ENCODE measurements at regions not wholly inside any gene's neighbourhood (a gene's known extent, or its start where the extent isn't known, plus 50 kb on each side); places are given as distances from the start of the nearest gene placed in this dataset.

DNA sequence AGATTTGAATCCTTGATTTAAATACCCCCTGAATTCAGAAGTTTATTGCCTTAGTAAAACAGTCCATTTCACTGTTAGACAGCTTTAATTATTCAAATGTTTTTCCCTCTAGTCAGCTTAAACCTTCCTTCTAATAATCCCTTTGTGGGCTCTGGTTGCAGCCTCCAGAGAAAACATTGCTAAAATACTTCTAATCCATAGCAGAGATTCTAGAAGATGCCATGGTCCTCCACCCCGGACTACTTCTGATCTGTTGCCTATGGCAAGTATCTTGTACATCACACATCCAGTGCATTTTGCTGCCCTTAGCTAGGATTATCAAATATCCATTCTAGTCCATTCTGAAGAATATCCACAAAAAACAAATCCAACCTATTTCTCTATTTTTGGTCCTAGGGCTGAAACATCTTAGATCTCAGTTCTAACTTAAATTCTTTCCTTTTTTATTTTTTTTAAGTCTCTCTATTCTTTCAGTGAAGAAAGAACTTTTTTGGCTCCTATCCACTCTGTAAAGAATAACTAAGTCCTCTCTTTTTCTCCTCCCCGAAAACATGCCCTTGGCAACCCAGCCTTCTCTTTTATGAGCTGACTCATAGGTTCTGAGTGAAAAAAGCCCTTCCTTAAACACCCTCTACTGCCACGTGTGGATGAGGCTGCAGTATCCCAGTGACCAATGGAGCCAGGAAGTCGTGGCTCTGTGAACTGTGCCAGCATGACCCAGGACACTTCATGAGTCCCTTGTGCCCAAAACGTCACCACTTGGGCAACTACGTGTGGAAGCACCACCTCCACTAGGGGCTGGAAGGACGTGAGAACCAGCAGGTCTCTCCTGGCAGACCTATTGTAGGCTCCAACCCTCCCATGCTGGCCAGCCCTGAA lies 349.8 kb downstream of the TNS1 start:
- TF ChIP-seq, protein P1, sequence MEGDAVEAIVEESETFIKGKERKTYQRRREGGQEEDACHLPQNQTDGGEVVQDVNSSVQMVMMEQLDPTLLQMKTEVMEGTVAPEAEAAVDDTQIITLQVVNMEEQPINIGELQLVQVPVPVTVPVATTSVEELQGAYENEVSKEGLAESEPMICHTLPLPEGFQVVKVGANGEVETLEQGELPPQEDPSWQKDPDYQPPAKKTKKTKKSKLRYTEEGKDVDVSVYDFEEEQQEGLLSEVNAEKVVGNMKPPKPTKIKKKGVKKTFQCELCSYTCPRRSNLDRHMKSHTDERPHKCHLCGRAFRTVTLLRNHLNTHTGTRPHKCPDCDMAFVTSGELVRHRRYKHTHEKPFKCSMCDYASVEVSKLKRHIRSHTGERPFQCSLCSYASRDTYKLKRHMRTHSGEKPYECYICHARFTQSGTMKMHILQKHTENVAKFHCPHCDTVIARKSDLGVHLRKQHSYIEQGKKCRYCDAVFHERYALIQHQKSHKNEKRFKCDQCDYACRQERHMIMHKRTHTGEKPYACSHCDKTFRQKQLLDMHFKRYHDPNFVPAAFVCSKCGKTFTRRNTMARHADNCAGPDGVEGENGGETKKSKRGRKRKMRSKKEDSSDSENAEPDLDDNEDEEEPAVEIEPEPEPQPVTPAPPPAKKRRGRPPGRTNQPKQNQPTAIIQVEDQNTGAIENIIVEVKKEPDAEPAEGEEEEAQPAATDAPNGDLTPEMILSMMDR (IDR thresholded peaks at IDR 0.05; ENCODE audit: low read depth, low read length): no peak
- TF ChIP-seq POLR2A (IDR thresholded peaks at IDR 0.05; ENCODE audit: extremely low read depth, insufficient read length) (no peak), MAX (IDR thresholded peaks at IDR 0.05; ENCODE audit: low read depth, low read length) (peak; percentile 63; the same call in 1 of the 2 replicates), MYC (IDR thresholded peaks at IDR 0.05; ENCODE audit: low read depth, low read length) (peak; percentile 52; the same call in 1 of the 2 replicates)

All from NB4 (cell line).